A549 (cell line): ENCODE measurements at regions not wholly inside any gene's neighbourhood (a gene's known extent, or its start where the extent isn't known, plus 50 kb on each side); places are given as distances from the start of the nearest gene placed in this dataset.

Experiments used
- MYC ChIP-seq: IDR thresholded peaks from 2 replicates; pipeline ENCODE4 v1.6.1; 2012; ENCODE audit warnings: mild to moderate bottlenecking, inconsistent platforms, low read length, improper control_type of control experiment, borderline replicate concordance
- NPAS2 ChIP-seq: fragments of 250-450 bp; sonication (Bioruptor Pico); IDR thresholded peaks from 2 replicates; pipeline ENCODE4 v1.8.0; 2022; ENCODE audit warnings: mild to moderate bottlenecking, moderate library complexity, borderline replicate concordance
- PHF8 ChIP-seq: fragments of 200-600 bp; sonication (generic); IDR thresholded peaks from 2 replicates; pipeline ENCODE4 v1.6.1; 2016; ENCODE audit warnings: low read depth, mild to moderate bottlenecking, antibody characterized with exemption, moderate library complexity, borderline replicate concordance
- POLR2A ChIP-seq: IDR thresholded peaks from 2 replicates; pipeline ENCODE4 v1.6.1; 2012; ENCODE audit warnings: mild to moderate bottlenecking, low read length
- SREBF2 ChIP-seq: fragments of 450-650 bp; IDR thresholded peaks from 2 replicates; pipeline ENCODE4 v1.6.1; 2014; ENCODE audit warnings: mild to moderate bottlenecking, moderate library complexity
- USF2 ChIP-seq: fragments of 450-650 bp; IDR thresholded peaks from 2 replicates; pipeline ENCODE4 v1.6.1; 2014; ENCODE audit warnings: antibody characterized with exemption
- TF ChIP-seq, protein P1 (sequence below): fragments of >200 bp; sonication (Bioruptor Twin); formaldehyde crosslinking; IDR thresholded peaks from 3 replicates; pipeline ENCODE4 v1.5.1; 2016

DNA sequence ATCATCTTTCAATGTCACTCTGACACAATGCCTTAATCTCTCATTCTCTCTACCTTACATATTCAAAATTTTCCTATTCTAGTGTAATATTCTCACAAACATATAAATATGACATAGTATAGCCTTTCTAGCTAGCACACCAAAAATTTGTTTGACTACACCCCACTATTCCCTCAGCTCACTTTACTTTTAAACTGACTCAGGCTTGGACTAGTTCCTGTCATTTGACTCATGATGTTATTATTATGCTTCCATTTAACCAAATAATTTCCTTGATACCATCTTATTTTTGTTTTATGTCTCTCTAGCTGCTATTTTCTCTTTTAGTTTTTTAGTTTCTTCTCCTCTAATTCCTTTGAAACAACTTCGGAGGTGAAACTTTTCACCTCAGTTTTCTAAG, 1745.6 kb upstream of the PCDH20 start:
- TF ChIP-seq, protein P1, sequence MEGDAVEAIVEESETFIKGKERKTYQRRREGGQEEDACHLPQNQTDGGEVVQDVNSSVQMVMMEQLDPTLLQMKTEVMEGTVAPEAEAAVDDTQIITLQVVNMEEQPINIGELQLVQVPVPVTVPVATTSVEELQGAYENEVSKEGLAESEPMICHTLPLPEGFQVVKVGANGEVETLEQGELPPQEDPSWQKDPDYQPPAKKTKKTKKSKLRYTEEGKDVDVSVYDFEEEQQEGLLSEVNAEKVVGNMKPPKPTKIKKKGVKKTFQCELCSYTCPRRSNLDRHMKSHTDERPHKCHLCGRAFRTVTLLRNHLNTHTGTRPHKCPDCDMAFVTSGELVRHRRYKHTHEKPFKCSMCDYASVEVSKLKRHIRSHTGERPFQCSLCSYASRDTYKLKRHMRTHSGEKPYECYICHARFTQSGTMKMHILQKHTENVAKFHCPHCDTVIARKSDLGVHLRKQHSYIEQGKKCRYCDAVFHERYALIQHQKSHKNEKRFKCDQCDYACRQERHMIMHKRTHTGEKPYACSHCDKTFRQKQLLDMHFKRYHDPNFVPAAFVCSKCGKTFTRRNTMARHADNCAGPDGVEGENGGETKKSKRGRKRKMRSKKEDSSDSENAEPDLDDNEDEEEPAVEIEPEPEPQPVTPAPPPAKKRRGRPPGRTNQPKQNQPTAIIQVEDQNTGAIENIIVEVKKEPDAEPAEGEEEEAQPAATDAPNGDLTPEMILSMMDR = no peak
- TF ChIP-seq POLR2A (no peak), PHF8 (no peak), MYC (no peak), NPAS2 (CRISPR knock-in tag) (no peak), SREBF2 (no peak), USF2 (no peak)
